Calu3 (cell line): ENCODE measurements at regions not wholly inside any gene's neighbourhood (a gene's known extent, or its start where the extent isn't known, plus 50 kb on each side); places are given as distances from the start of the nearest gene placed in this dataset.
"Not testable (repeated sequence)": the region's sequence is repeated elsewhere in the genome, so short reads cannot be mapped to it uniquely, and the experiment has no call there.

ENCODE experiments used
- BruUV-seq: library from RNA; stranded (reverse); fragments of 400-500 nt; replicated peaks from 2 replicates; lab custom pipeline; 2021; lab: Mats Ljungman, UMichigan
- CTCF ChIA-PET: fragments of 300-600 bp; sonication (Branson Sonifier 250); formaldehyde crosslinking; loops from one replicate; lab custom pipeline; 2022; ENCODE audit warnings: antibody characterized with exemption; lab: Charles Lee
- DNase-seq: peaks from one replicate; pipeline ENCODE4 v3.0.0; 2022
- H3K27ac Mint-ChIP-seq: one replicate; pipeline ENCODE4 v1.8.0; 2022; ENCODE audit warnings: mixed read lengths; ENCODE audit not compliant: unreplicated experiment
- H3K27me3 Mint-ChIP-seq: one replicate; pipeline ENCODE4 v1.8.0; 2022; ENCODE audit warnings: mixed read lengths; ENCODE audit not compliant: unreplicated experiment
- H3K36me3 Mint-ChIP-seq: one replicate; pipeline ENCODE4 v1.8.0; 2022; ENCODE audit warnings: mild to moderate bottlenecking, moderate library complexity, mixed read lengths; ENCODE audit not compliant: insufficient read depth, unreplicated experiment
- H3K4me1 Mint-ChIP-seq: one replicate; pipeline ENCODE4 v1.8.0; 2022; ENCODE audit warnings: mild to moderate bottlenecking, low read depth, mixed read lengths; ENCODE audit not compliant: unreplicated experiment
- H3K4me3 Mint-ChIP-seq: one replicate; pipeline ENCODE4 v1.8.0; 2022; ENCODE audit warnings: mild to moderate bottlenecking, low read depth, moderate library complexity, mixed read lengths; ENCODE audit not compliant: unreplicated experiment
- H3K9me3 Mint-ChIP-seq: one replicate; pipeline ENCODE4 v1.8.0; 2022; ENCODE audit warnings: low read depth, mixed read lengths; ENCODE audit not compliant: unreplicated experiment
- intact Hi-C: fragments of 100-400 bp; cut with micrococcal nuclease; formaldehyde crosslinking; loops from one replicate; pipeline ENCODE4 v1.10.0; 2022; ENCODE audit not compliant: unreplicated experiment

- not testable (repeated sequence) for BruUV-seq
Observed at GRCh38 chr2:97431169-97431725, 158.4 kb downstream of the ANKRD36B start.

GRCh38 chr2:97422376-97422775 lies 167.3 kb downstream of the ANKRD36B start:
- H3K9me3 Mint-ChIP-seq, CTCF ChIA-PET, BruUV-seq, H3K27ac Mint-ChIP-seq, H3K4me1 Mint-ChIP-seq, H3K27me3 Mint-ChIP-seq, H3K36me3 Mint-ChIP-seq, DNase-seq, H3K4me3 Mint-ChIP-seq, intact Hi-C loops: not testable (repeated sequence)

More at GRCh38 chr2:97431169-97431725, 158.4 kb downstream of the ANKRD36B start:
- intact Hi-C loops, H3K9me3 Mint-ChIP-seq, CTCF ChIA-PET, H3K27ac Mint-ChIP-seq, DNase-seq, H3K36me3 Mint-ChIP-seq, H3K27me3 Mint-ChIP-seq, H3K4me1 Mint-ChIP-seq, H3K4me3 Mint-ChIP-seq: not testable (repeated sequence)

- DNase-seq, H3K9me3 Mint-ChIP-seq, H3K27me3 Mint-ChIP-seq, CTCF ChIA-PET, H3K36me3 Mint-ChIP-seq, H3K27ac Mint-ChIP-seq, BruUV-seq, H3K4me3 Mint-ChIP-seq, H3K4me1 Mint-ChIP-seq, intact Hi-C loops: not testable (repeated sequence)
Observed at GRCh38 chr2:97406340-97406739, 183.3 kb downstream of the ANKRD36B start.

- H3K9me3 Mint-ChIP-seq, intact Hi-C loops, H3K36me3 Mint-ChIP-seq, H3K4me1 Mint-ChIP-seq, H3K27me3 Mint-ChIP-seq, CTCF ChIA-PET, BruUV-seq, DNase-seq, H3K27ac Mint-ChIP-seq, H3K4me3 Mint-ChIP-seq: not testable (repeated sequence)
Observed at GRCh38 chr2:97405172-97405737, 184.4 kb downstream of the ANKRD36B start.

GRCh38 chr2:97402678-97403077 lies 187.0 kb downstream of the ANKRD36B start:
- H3K36me3 Mint-ChIP-seq, CTCF ChIA-PET, intact Hi-C loops, BruUV-seq, DNase-seq, H3K4me1 Mint-ChIP-seq, H3K27me3 Mint-ChIP-seq, H3K4me3 Mint-ChIP-seq, H3K9me3 Mint-ChIP-seq, H3K27ac Mint-ChIP-seq: not testable (repeated sequence)

GRCh38 chr2:97395691-97396090 lies 194.0 kb downstream of the ANKRD36B start:
- H3K4me1 Mint-ChIP-seq, CTCF ChIA-PET, H3K9me3 Mint-ChIP-seq, H3K36me3 Mint-ChIP-seq, H3K27ac Mint-ChIP-seq, DNase-seq, H3K4me3 Mint-ChIP-seq, BruUV-seq, H3K27me3 Mint-ChIP-seq, intact Hi-C loops: not testable (repeated sequence)

- H3K4me3 Mint-ChIP-seq, CTCF ChIA-PET: not testable (repeated sequence)
Observed at GRCh38 chr2:97385803-97386202, 203.9 kb downstream of the ANKRD36B start.

GRCh38 chr2:97375913-97376312 lies 213.8 kb downstream of the ANKRD36B start:
- CTCF ChIA-PET, BruUV-seq, H3K27me3 Mint-ChIP-seq, DNase-seq, H3K27ac Mint-ChIP-seq, H3K4me3 Mint-ChIP-seq, H3K4me1 Mint-ChIP-seq, H3K9me3 Mint-ChIP-seq, H3K36me3 Mint-ChIP-seq, intact Hi-C loops: not testable (repeated sequence)

More at GRCh38 chr2:97385803-97386202, 203.9 kb downstream of the ANKRD36B start:
- DNase-seq, H3K9me3 Mint-ChIP-seq, H3K27ac Mint-ChIP-seq, BruUV-seq, intact Hi-C loops, H3K36me3 Mint-ChIP-seq, H3K4me1 Mint-ChIP-seq, H3K27me3 Mint-ChIP-seq: not testable (repeated sequence)

GRCh38 chr2:97374426-97374825 lies 215.3 kb downstream of the ANKRD36B start:
- BruUV-seq, H3K27ac Mint-ChIP-seq, H3K4me1 Mint-ChIP-seq, CTCF ChIA-PET, H3K36me3 Mint-ChIP-seq, H3K4me3 Mint-ChIP-seq, H3K27me3 Mint-ChIP-seq, DNase-seq, intact Hi-C loops, H3K9me3 Mint-ChIP-seq: not testable (repeated sequence)

- BruUV-seq, H3K4me3 Mint-ChIP-seq, DNase-seq, intact Hi-C loops, H3K4me1 Mint-ChIP-seq, H3K36me3 Mint-ChIP-seq, H3K27ac Mint-ChIP-seq, CTCF ChIA-PET, H3K9me3 Mint-ChIP-seq: not testable (repeated sequence)
- H3K27me3 Mint-ChIP-seq = peaks cover 24% of the 10 kb centered on the region
Observed at GRCh38 chr2:97363159-97363558, 226.5 kb downstream of the ANKRD36B start.
